Activated CD4-positive, alpha-beta memory T cell treated with anti-CD3 and anti-CD28 coated beads, Interleukin-2, amount 10 ng/mL, durations not matched to agents 7 days and 5 days (primary cell): ENCODE measurements at regions not wholly inside any gene's neighbourhood (a gene's known extent, or its start where the extent isn't known, plus 50 kb on each side); places are given as distances from the start of the nearest gene placed in this dataset.

ENCODE experiments used
- CTCF ChIA-PET: fragments of 350-600 bp; sonication (Branson Sonifier 250); formaldehyde crosslinking; loops from one replicate; lab custom pipeline; 2021; ENCODE audit warnings: antibody characterized with exemption, inconsistent platforms; lab: Charles Lee
- POLR2A ChIA-PET: fragments of 350-600 bp; sonication (Branson Sonifier 250); formaldehyde crosslinking; loops from one replicate; lab custom pipeline; 2021; ENCODE audit warnings: antibody characterized with exemption; lab: Charles Lee
- DNase-seq: peaks from one replicate; pipeline ENCODE4 v3.0.0-alpha.2; 2020
- H3K27ac Mint-ChIP-seq: one replicate; pipeline ENCODE4 v1.8.0; 2021; ENCODE audit warnings: mild to moderate bottlenecking, mixed read lengths
- H3K27me3 Mint-ChIP-seq: one replicate; pipeline ENCODE4 v1.8.0; 2021; ENCODE audit warnings: mixed read lengths
- H3K36me3 Mint-ChIP-seq: one replicate; pipeline ENCODE4 v1.8.0; 2021; ENCODE audit warnings: low read depth, mixed read lengths
- H3K4me1 Mint-ChIP-seq: one replicate; pipeline ENCODE4 v1.8.0; 2021; ENCODE audit warnings: mixed read lengths
- H3K4me3 Mint-ChIP-seq: one replicate; pipeline ENCODE4 v1.8.0; 2021; ENCODE audit warnings: mild to moderate bottlenecking, mixed read lengths
- H3K9me3 Mint-ChIP-seq: one replicate; pipeline ENCODE4 v1.8.0; 2021; ENCODE audit warnings: mixed read lengths

DNA sequence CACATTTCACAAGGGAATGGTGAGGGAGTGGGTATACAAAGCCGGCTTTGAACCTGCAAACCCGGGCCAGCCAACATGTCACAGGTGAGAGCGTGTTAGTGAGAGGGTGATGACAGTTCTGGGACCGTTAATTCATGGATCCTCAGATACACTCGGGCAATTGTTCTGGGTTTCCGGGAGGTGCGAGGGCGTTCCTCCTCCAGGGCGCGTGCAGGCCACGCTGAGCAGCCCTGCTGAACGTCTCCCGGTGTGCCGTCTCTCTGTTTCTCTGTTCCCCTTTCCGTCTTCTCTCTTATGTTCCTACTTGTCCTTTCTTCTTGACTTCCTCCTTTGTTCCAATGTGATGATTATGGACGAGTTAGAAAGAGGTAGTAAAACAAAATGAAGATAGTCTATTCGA, 130.0 kb upstream of the GMDS start:
- ChIA-PET POLR2A (no interaction called here), CTCF (no interaction called here)
- Mint-ChIP-seq H3K4me3 (no peak overlapping the region), H3K9me3 (no peaks in the 10 kb centered on the region), H3K27ac (no peak overlapping the region), H3K36me3 (no peaks in the 10 kb centered on the region), H3K27me3 (no peaks in the 10 kb centered on the region), H3K4me1 (peaks cover 7% of the 10 kb centered on the region)
- no peak for DNase-seq

DNA sequence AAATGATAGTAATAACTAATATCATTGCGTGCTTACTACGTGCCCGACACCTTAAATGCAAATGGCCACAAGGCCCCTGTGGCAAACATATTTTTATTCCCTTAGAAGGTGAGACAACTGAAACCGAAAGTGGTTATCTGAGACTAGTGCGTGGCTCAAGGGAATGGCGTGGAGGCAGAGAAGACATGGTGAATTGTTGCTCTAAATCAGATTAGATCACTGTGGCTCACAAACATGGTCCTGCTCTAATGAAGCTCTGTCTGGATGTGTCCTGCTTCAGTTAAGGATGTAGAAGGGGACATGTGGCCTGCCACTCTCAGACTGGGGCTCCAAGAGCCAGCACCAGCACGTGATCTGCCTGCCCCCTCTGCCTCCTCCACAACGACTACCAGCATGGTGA, 124.2 kb upstream of the GMDS start:
- ChIA-PET CTCF (no interaction called here), POLR2A (no interaction called here)
- DNase-seq = no peak
- H3K4me3 Mint-ChIP-seq = no peak overlapping the region
- H3K36me3 Mint-ChIP-seq = no peaks in the 10 kb centered on the region
- peaks cover 2% of the 10 kb centered on the region for H3K27me3 Mint-ChIP-seq
- H3K4me1 Mint-ChIP-seq = peaks cover 7% of the 10 kb centered on the region
- no peak overlapping the region for H3K27ac Mint-ChIP-seq
- H3K9me3 Mint-ChIP-seq = no peaks in the 10 kb centered on the region

DNA sequence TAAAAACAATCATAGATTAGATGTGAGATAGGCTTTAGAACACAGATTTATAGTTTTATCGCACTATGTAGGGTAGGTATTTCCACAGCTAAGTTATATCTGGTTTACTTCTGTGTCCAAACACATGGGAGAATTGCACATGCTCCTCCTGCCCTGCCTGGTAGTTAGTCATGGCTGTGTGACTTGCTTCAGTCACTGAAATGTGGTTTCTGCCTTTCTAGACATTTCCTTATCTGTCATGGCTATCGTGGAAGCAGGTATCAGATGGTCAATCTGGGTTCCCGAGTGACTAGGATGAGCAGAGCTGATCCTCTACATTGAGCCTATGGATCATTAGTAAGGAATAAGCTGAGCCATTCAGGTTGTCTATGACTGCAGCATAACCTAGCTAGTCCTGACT, 117.8 kb upstream of the GMDS start:
- H3K36me3 Mint-ChIP-seq = no peaks in the 10 kb centered on the region
- H3K27me3 Mint-ChIP-seq = peaks cover 2% of the 10 kb centered on the region
- H3K27ac Mint-ChIP-seq = no peak overlapping the region
- DNase-seq = no peak
- POLR2A ChIA-PET = no interaction called here
- no peaks in the 10 kb centered on the region for H3K9me3 Mint-ChIP-seq
- no peaks in the 10 kb centered on the region for H3K4me1 Mint-ChIP-seq
- no peak overlapping the region for H3K4me3 Mint-ChIP-seq
- CTCF ChIA-PET = interaction anchor here (0.7 to 1.3 kb wide), 3 partner anchors 9 to 271 kb away, joined by 3 to 5 read pairs (median 3); no protein-coding TSS in a partner anchor

DNA sequence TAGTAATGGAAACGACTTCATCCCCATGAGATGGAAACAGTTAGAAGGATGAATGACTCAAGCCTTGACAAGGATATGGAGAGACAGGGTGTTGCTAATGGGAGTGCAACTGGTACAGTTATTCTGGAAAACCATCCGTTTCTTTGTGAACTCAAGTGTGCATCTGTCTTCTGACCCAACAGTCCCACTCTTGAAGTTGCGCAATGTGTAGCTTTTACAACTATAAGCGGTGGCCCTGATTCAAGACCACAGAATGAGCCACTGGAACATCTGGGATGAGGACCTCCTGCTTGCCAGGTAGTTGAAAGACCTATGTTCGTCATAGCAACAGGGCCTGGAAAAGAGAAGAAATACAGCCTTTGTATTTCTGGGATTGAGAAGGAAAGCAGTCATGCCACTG, 115.8 kb upstream of the GMDS start:
- no peak overlapping the region for H3K27ac Mint-ChIP-seq
- CTCF ChIA-PET = interaction anchor here (1.7 kb wide), 1 partner anchor 273 kb away, joined by 5 read pairs; no protein-coding TSS in a partner anchor
- no peaks in the 10 kb centered on the region for H3K36me3 Mint-ChIP-seq
- H3K9me3 Mint-ChIP-seq = no peaks in the 10 kb centered on the region
- no peak for DNase-seq
- H3K4me1 Mint-ChIP-seq = no peaks in the 10 kb centered on the region
- peaks cover 2% of the 10 kb centered on the region for H3K27me3 Mint-ChIP-seq
- POLR2A ChIA-PET = no interaction called here
- H3K4me3 Mint-ChIP-seq = no peak overlapping the region

DNA sequence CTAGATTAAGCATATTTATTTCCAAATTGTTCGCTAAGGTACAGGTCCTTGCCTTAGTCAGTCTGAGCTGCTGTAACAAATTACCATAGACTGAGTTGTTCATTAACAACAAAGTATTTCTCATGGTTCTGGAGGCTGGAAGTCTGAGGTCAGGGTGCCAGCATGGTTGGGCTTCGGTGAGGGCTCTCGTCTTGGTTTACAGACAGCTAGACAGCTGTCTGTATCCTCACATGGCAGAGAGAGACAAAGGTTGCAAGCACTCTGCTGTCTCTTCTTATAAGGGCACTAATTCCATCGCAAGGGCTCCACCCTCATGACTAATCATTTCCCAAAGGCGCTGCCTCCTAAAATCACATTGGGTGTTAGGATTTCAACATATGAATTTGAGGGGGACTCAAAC, 115.3 kb upstream of the GMDS start:
- Mint-ChIP-seq H3K27me3 (no peaks in the 10 kb centered on the region), H3K9me3 (no peaks in the 10 kb centered on the region), H3K4me3 (no peak overlapping the region), H3K4me1 (no peaks in the 10 kb centered on the region), H3K36me3 (no peaks in the 10 kb centered on the region), H3K27ac (no peak overlapping the region)
- POLR2A ChIA-PET = no interaction called here
- DNase-seq = no peak
- CTCF ChIA-PET = interaction anchor here (1.7 kb wide), 1 partner anchor 274 kb away, joined by 5 read pairs; no protein-coding TSS in a partner anchor

DNA sequence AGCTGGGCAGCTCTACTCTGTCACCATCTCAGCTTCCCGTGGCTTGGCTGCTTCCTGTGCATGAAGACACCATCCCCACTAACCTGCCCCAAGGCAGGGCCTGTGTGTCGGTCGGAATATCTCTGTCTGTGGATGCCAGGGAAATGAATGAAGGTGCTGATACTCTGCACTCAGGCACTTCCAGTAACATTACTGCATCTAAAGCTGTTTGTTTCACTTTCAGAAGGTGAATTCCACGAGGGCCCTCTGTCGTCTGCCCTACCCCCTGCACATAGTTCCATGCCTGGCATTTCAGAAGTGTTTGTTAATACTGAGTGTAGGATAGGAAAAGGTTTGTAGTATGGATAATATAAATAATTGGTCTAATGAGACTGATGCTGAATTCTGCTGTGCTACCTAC, 114.7 kb upstream of the GMDS start:
- no peak overlapping the region for H3K4me3 Mint-ChIP-seq
- CTCF ChIA-PET = interaction anchor here (1.7 kb wide), 1 partner anchor 274 kb away, joined by 5 read pairs; no protein-coding TSS in a partner anchor
- no peak overlapping the region for H3K27ac Mint-ChIP-seq
- POLR2A ChIA-PET = no interaction called here
- no peaks in the 10 kb centered on the region for H3K36me3 Mint-ChIP-seq
- no peaks in the 10 kb centered on the region for H3K27me3 Mint-ChIP-seq
- H3K9me3 Mint-ChIP-seq = no peaks in the 10 kb centered on the region
- DNase-seq = no peak
- no peaks in the 10 kb centered on the region for H3K4me1 Mint-ChIP-seq

DNA sequence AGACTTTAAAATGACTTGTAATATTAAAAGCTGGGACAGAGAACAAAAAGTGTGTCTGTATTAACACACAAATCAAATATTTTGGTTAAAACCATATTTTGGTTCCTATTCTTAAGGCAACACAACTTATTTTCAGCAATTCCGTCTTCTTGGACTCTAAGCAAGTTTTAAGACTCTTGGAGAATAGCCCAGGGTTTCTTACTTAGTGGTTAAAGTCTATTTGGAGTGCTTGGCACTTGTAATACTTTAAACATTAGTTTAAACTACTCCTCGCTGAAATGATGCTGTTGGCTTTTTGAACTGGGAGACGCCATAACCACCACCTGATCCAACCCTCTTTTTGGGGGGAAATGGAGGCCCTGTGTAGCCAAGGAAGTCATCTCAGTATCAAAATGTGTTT, 109.7 kb upstream of the GMDS start:
- Mint-ChIP-seq H3K27ac (no peak overlapping the region), H3K27me3 (peaks cover 2% of the 10 kb centered on the region), H3K36me3 (no peaks in the 10 kb centered on the region), H3K4me1 (no peaks in the 10 kb centered on the region), H3K4me3 (no peak overlapping the region), H3K9me3 (no peaks in the 10 kb centered on the region)
- ChIA-PET POLR2A (no interaction called here), CTCF (interaction anchor here (1.7 to 1.8 kb wide), 2 partner anchors 147 to 280 kb away, joined by 19 to 20 read pairs; no protein-coding TSS in a partner anchor)
- no peak for DNase-seq

DNA sequence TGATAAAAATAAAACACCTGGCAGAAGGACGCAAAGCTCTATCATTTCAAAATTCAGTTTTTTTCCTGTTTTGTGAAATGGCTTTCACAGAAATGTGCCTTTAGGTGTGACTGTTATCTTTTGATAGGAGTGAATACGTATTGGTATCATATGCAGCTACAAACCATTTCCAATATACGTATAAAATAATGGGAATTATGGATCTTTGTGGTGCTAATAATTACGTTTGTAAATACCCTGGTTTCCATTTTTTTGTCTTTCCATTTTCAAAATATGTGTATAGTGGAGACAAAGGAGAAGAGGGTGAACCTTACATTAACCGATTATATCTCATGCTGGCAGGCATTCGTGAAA, 108.7 kb upstream of the GMDS start:
- POLR2A ChIA-PET = interaction anchor here (1.1 kb wide), 1 partner anchor 146 kb away, joined by 3 read pairs; no protein-coding TSS in a partner anchor
- Mint-ChIP-seq H3K4me1 (no peaks in the 10 kb centered on the region), H3K27ac (no peak overlapping the region), H3K27me3 (peaks cover 2% of the 10 kb centered on the region), H3K36me3 (no peaks in the 10 kb centered on the region), H3K9me3 (no peaks in the 10 kb centered on the region), H3K4me3 (no peak overlapping the region)
- no peak for DNase-seq
- CTCF ChIA-PET = interaction anchor here (0.6 to 1.8 kb wide), 15 partner anchors 9 to 757 kb away, joined by 3 to 20 read pairs (median 4); no protein-coding TSS in a partner anchor

DNA sequence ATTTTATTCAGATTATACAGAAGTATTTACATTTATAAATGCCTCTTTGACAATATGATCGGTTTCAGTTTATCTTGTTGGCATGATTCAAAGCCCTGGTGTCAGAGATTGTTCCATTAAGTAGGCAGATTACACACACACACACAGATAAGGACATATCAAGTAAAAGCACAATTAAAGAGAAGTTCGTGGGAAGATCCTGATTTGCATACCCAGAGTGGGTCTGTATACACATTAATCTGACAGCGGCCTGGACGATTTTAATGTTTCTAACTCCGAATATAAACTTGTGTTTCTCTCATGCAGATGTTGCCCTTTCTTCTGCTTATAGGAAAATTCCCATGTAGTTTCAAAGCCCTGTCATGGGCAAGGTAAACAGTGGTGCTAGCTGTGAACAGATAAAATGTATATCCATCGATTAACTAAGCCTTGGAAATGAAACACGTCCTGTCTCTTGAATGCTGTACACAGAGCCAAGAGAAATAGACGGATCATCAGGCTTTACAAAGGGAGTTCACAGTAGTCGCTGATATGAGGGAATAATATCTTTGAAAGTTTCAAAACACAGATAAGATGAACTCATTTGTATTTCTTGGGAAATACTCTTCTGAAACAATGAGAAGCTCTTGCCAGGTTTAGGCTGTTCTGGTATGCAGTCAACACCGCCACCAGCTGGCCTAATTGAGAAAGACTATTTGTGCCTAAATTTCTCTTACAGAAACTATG, 108.2 kb upstream of the GMDS start:
- ChIA-PET POLR2A (interaction anchor here (1.1 kb wide), 1 partner anchor 145 kb away, joined by 3 read pairs; no protein-coding TSS in a partner anchor), CTCF (interaction anchor here (0.6 to 1.8 kb wide), 16 partner anchors 10 to 756 kb away, joined by 3 to 20 read pairs (median 4); no protein-coding TSS in a partner anchor)
- no peaks in the 10 kb centered on the region for H3K4me1 Mint-ChIP-seq
- no peaks in the 10 kb centered on the region for H3K36me3 Mint-ChIP-seq
- no peaks in the 10 kb centered on the region for H3K9me3 Mint-ChIP-seq
- peaks cover 2% of the 10 kb centered on the region for H3K27me3 Mint-ChIP-seq
- H3K4me3 Mint-ChIP-seq = no peak overlapping the region
- DNase-seq = peak; percentile 62
- H3K27ac Mint-ChIP-seq = no peak overlapping the region

DNA sequence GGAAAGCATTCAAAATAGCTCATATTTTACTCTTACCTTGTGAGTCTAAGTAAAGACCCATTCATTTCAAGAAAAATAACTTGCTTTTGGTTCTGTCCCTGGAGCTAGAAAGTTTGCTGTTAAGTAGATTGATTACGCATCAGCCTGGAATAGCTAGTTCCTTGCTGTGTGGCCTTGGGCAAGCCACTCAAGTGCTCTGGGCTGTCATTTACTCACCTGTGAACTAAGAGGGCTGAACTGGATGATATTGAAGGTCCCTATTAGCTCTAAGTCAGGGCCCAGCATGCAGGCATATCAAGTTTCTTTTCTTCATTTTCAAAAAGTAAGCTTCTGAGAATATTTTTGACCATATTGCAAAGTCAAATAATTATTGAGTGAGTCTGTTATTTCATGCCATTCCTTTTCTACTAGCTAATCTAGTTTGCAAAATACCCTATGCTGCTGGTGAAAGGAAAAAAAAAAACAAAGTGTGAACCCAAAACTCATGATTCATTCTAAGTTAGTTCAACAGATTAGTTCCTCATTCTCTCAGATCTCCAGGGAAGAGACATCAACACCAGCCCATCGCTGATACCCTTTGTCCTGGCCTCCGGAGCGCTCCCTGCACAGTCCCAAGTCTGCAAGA, 106.5 kb upstream of the GMDS start:
- no peaks in the 10 kb centered on the region for H3K4me1 Mint-ChIP-seq
- ChIA-PET CTCF (interaction anchor here (0.6 to 1.2 kb wide), 4 partner anchors 143 to 828 kb away, joined by 3 to 5 read pairs (median 4); no protein-coding TSS in a partner anchor), POLR2A (no interaction called here)
- no peaks in the 10 kb centered on the region for H3K9me3 Mint-ChIP-seq
- peaks cover 2% of the 10 kb centered on the region for H3K27me3 Mint-ChIP-seq
- no peak for DNase-seq
- H3K27ac Mint-ChIP-seq = no peak overlapping the region
- H3K36me3 Mint-ChIP-seq = no peaks in the 10 kb centered on the region
- no peak overlapping the region for H3K4me3 Mint-ChIP-seq

DNA sequence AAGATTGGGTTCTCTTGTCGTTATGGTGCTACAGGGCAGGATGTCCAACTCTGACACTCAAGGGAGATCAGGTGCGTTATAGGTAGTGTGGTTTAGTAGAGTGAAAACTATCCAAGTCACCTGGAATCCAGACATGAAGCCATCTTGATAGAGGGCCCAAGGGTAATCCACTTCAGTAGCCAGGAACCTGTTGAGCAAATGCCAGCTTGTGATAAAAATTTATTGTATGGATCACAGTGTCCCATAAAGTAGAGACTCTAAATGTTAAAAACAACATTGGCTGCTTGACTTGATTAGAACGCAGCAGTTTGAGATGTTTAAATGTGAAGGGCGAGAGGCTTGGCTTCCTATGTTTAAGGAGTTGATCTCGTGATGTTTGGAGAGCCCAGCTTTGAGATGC, 105.7 kb upstream of the GMDS start:
- H3K27ac Mint-ChIP-seq = no peak overlapping the region

DNA sequence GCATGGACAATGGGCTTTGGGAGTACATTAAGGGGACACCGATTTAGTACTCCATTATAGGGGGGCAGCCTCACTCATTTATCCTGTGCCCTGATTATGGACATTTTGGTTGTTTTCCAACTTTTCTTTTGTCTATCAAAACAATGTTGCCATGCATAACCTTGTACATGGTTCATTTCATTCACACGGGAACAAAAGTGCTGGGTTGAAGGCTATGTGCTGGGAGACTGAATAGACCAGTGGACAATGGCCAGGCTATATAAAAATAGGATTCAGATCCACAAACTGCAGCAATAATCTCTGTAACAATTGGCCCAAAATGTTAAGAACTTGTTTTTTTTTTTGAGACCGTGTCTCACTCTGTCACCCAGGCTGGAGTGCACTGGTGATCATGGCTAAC, 100.7 kb upstream of the GMDS start:
- Mint-ChIP-seq H3K4me3 (no peak overlapping the region), H3K36me3 (no peaks in the 10 kb centered on the region), H3K9me3 (peaks cover 6% of the 10 kb centered on the region), H3K27ac (no peak overlapping the region), H3K4me1 (no peaks in the 10 kb centered on the region), H3K27me3 (no peaks in the 10 kb centered on the region)
- no peak for DNase-seq
- CTCF ChIA-PET = no interaction called here
- POLR2A ChIA-PET = no interaction called here

More for the DNA sequence above, 105.7 kb upstream of the GMDS start:
- H3K36me3 Mint-ChIP-seq = no peaks in the 10 kb centered on the region
- no peaks in the 10 kb centered on the region for H3K4me1 Mint-ChIP-seq
- H3K4me3 Mint-ChIP-seq = no peak overlapping the region
- ChIA-PET POLR2A (no interaction called here), CTCF (interaction anchor here (1.1 to 1.2 kb wide), 2 partner anchors 283 to 827 kb away, joined by 5 read pairs; no protein-coding TSS in a partner anchor)
- H3K9me3 Mint-ChIP-seq = no peaks in the 10 kb centered on the region
- peaks cover 2% of the 10 kb centered on the region for H3K27me3 Mint-ChIP-seq
- no peak for DNase-seq

DNA sequence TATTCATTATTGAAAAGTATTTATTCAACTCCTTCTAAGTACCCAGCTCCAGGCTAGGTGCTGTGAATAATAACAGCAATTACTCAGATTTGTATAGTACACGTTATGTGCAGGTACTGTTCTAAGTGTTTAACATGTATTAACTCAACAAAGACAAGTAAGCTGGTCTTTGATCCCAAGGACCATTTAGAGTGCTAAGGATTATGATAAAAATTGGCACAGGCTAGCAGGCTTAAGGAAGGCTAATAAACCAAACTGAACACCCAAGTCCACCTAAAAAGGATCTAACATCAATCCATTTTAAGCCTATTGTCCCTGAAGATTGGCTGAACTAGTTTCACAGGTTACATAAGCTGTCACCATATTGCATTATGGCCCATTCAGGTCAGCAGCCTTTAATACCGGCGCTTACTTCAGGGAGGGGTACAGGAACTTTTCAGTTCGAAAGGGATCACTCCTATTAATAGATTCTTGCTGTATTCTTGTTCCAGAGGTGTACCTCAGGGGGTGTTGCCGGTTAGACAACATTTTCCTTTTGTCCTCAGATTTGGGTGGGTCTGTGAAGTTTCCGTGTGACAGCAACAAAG, 99.0 kb upstream of the GMDS start:
- H3K36me3 Mint-ChIP-seq = no peaks in the 10 kb centered on the region
- no peak overlapping the region for H3K27ac Mint-ChIP-seq
- no peaks in the 10 kb centered on the region for H3K4me1 Mint-ChIP-seq
- no peaks in the 10 kb centered on the region for H3K27me3 Mint-ChIP-seq
- no peak for DNase-seq
- peaks cover 7% of the 10 kb centered on the region for H3K9me3 Mint-ChIP-seq
- POLR2A ChIA-PET = no interaction called here
- CTCF ChIA-PET = no interaction called here
- no peak overlapping the region for H3K4me3 Mint-ChIP-seq
